ENCODE measurements at regions not wholly inside any gene's neighbourhood (a gene's known extent, or its start where the extent isn't known, plus 50 kb on each side); places are given as distances from the start of the nearest gene placed in this dataset.

DNA sequence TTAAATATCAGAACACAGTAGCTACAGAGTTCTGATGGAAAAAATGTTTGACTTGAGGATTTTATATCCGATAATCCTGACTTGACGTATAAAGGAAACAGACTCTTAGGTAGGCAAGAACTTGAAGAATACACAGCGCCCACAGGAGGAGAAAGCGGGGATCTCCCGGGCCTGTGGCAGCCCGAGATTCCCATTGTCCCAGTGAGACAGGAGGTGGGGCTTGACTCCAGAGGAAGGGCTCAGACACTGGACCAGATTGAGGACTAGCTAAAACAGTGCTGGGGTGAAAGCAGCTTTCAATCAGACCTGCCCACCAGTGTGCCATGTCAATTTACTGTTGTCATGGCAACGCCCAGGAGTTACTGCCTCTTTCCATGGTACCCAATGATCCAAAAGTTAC, 51.1 kb upstream of the C14orf180 start:
- TF ChIP-seq POLR2A (IDR thresholded peaks at IDR 0.05; ENCODE audit: low read depth, low read length), result no peak
- no peak for TF ChIP-seq TAF1 (IDR thresholded peaks at IDR 0.05; ENCODE audit: borderline replicate concordance, low read depth, low read length)
- no peak for TF ChIP-seq POLR2AphosphoS5 (IDR thresholded peaks at IDR 0.05; ENCODE audit: low read depth, low read length)

All from GM12892 (cell line).